Spinal cord (tissue), 9 donors: ENCODE measurements at regions not wholly inside any gene's neighbourhood (a gene's known extent, or its start where the extent isn't known, plus 50 kb on each side); places are given as distances from the start of the nearest gene placed in this dataset.

ENCODE experiments used
- DNase-seq, 6 donors: peaks; one replicate each; pipeline versions ENCODE4 v3.0.0 to v3.0.0-alpha.2; 2013 to 2015; ENCODE audit warnings: low spot score in 6 of 6, low read depth in 4 of 6
- H3K27ac ChIP-seq: one replicate; pipeline ENCODE4 v1.5.1; 2013; ENCODE audit warnings: low read depth, low read length, control low read depth
- H3K27me3 ChIP-seq: one replicate; pipeline ENCODE4 v1.6.1; 2013; ENCODE audit warnings: low read length; ENCODE audit not compliant: control insufficient read depth, insufficient read depth
- H3K36me3 ChIP-seq: one replicate; pipeline ENCODE4 v1.6.1; 2013; ENCODE audit warnings: low read length; ENCODE audit not compliant: control insufficient read depth, insufficient read depth
- H3K4me1 ChIP-seq: one replicate; pipeline ENCODE4 v1.6.1; 2013; ENCODE audit warnings: low read length; ENCODE audit not compliant: control insufficient read depth, insufficient read depth
- H3K4me3 ChIP-seq: one replicate; pipeline ENCODE4 v1.5.1; 2013; ENCODE audit warnings: low read depth, low read length, control low read depth
- H3K9me3 ChIP-seq: one replicate; pipeline ENCODE4 v1.6.1; 2013; ENCODE audit warnings: low read length; ENCODE audit not compliant: control insufficient read depth, insufficient read depth
- WGBS: methylation state at CpG from one replicate; pipeline ENCODE4 v1.1.5; 2013; ENCODE audit warnings: missing lambda C conversion rate; ENCODE audit not compliant: insufficient coverage; 5-methylcytosine and 5-hydroxymethylcytosine counted together
- donor health status: healthy.

- no peaks in the 10 kb centered on the region for H3K4me1 ChIP-seq
- H3K9me3 ChIP-seq = no peaks in the 10 kb centered on the region
- no peaks in the 10 kb centered on the region for H3K27me3 ChIP-seq
- no peak overlapping the region for H3K4me3 ChIP-seq
- H3K27ac ChIP-seq = peak overlapping the region; percentile 45
- no peak for DNase-seq
- 69% methylated on average over 2 of the region's 3 CpGs for WGBS
- no peaks in the 10 kb centered on the region for H3K36me3 ChIP-seq
Measured at GRCh38 chr13:50152224-50152623, 137.0 kb downstream of the KCNRG start.

GRCh38 chr13:50152655-50153309 lies 137.5 kb downstream of the KCNRG start:
- no peaks in the 10 kb centered on the region for H3K9me3 ChIP-seq
- H3K36me3 ChIP-seq = no peaks in the 10 kb centered on the region
- no peak for DNase-seq
- H3K27me3 ChIP-seq = no peaks in the 10 kb centered on the region
- no peak overlapping the region for H3K4me3 ChIP-seq
- no peaks in the 10 kb centered on the region for H3K4me1 ChIP-seq
- WGBS = 52% methylated on average over 5 of the region's 7 CpGs
- no peak overlapping the region for H3K27ac ChIP-seq

- Histone ChIP-seq H3K36me3 (no peaks in the 10 kb centered on the region), H3K27ac (no peak overlapping the region), H3K4me3 (no peak overlapping the region)
Measured at GRCh38 chr13:50153401-50153800, 138.2 kb downstream of the KCNRG start.

GRCh38 chr13:50153876-50154275 lies 138.6 kb downstream of the KCNRG start:
- H3K36me3 ChIP-seq = no peaks in the 10 kb centered on the region
- no peaks in the 10 kb centered on the region for H3K27me3 ChIP-seq
- 86% methylated on average over 2 of the region's 5 CpGs for WGBS
- H3K4me3 ChIP-seq = no peak overlapping the region
- no peaks in the 10 kb centered on the region for H3K4me1 ChIP-seq
- no peak for DNase-seq
- no peak overlapping the region for H3K27ac ChIP-seq
- H3K9me3 ChIP-seq = no peaks in the 10 kb centered on the region

More at GRCh38 chr13:50153401-50153800, 138.2 kb downstream of the KCNRG start:
- Histone ChIP-seq H3K9me3 (no peaks in the 10 kb centered on the region), H3K4me1 (no peaks in the 10 kb centered on the region), H3K27me3 (no peaks in the 10 kb centered on the region)
- no peak for DNase-seq
- no CpG with 5 or more reads among the region's 2 CpGs for WGBS

GRCh38 chr13:50154697-50155096 lies 139.5 kb downstream of the KCNRG start:
- WGBS = no CpG with 5 or more reads among the region's 1 CpG
- DNase-seq = no peak
- Histone ChIP-seq H3K27ac (no peak overlapping the region), H3K36me3 (no peaks in the 10 kb centered on the region), H3K4me1 (no peaks in the 10 kb centered on the region), H3K27me3 (no peaks in the 10 kb centered on the region), H3K4me3 (no peak overlapping the region), H3K9me3 (peaks cover 2% of the 10 kb centered on the region)

- no peaks in the 10 kb centered on the region for H3K36me3 ChIP-seq
- H3K4me3 ChIP-seq = no peak overlapping the region
- no peak for DNase-seq
- H3K4me1 ChIP-seq = no peaks in the 10 kb centered on the region
- no CpG with 5 or more reads among the region's 1 CpG for WGBS
- no peaks in the 10 kb centered on the region for H3K27me3 ChIP-seq
- peaks cover 2% of the 10 kb centered on the region for H3K9me3 ChIP-seq
- H3K27ac ChIP-seq = no peak overlapping the region
Measured at GRCh38 chr13:50156140-50156539, 140.9 kb downstream of the KCNRG start.

GRCh38 chr13:50156561-50157127 lies 141.4 kb downstream of the KCNRG start:
- H3K27me3 ChIP-seq = no peaks in the 10 kb centered on the region
- WGBS = 0% methylated on average over 1 of the region's 5 CpGs
- H3K9me3 ChIP-seq = peaks cover 2% of the 10 kb centered on the region

GRCh38 chr13:50158385-50159165 lies 143.3 kb downstream of the KCNRG start:
- H3K9me3 ChIP-seq = peaks cover 2% of the 10 kb centered on the region
- 100% methylated on average over 1 of the region's 4 CpGs for WGBS

More at GRCh38 chr13:50156561-50157127, 141.4 kb downstream of the KCNRG start:
- no peak overlapping the region for H3K4me3 ChIP-seq
- H3K4me1 ChIP-seq = no peaks in the 10 kb centered on the region
- no peaks in the 10 kb centered on the region for H3K36me3 ChIP-seq
- H3K27ac ChIP-seq = no peak overlapping the region
- peak in 1 of 6 donors; percentile 45 for DNase-seq

GRCh38 chr13:50159607-50160006 lies 144.4 kb downstream of the KCNRG start:
- Histone ChIP-seq H3K36me3 (no peaks in the 10 kb centered on the region), H3K27ac (no peak overlapping the region), H3K27me3 (no peaks in the 10 kb centered on the region), H3K4me1 (no peaks in the 10 kb centered on the region), H3K9me3 (peaks cover 2% of the 10 kb centered on the region), H3K4me3 (no peak overlapping the region)
- no peak for DNase-seq
- no CpG with 5 or more reads among the region's 1 CpG for WGBS

More at GRCh38 chr13:50158385-50159165, 143.3 kb downstream of the KCNRG start:
- Histone ChIP-seq H3K36me3 (no peaks in the 10 kb centered on the region), H3K27me3 (no peaks in the 10 kb centered on the region), H3K4me3 (no peak overlapping the region), H3K27ac (no peak overlapping the region), H3K4me1 (no peaks in the 10 kb centered on the region)
- no peak for DNase-seq
